SIG-M5 treated with dmso at 0.1 percent for 504 hours (cell line): ENCODE measurements at regions not wholly inside any gene's neighbourhood (a gene's known extent, or its start where the extent isn't known, plus 50 kb on each side); places are given as distances from the start of the nearest gene placed in this dataset.
"Not testable (repeated sequence)": the region's sequence is repeated elsewhere in the genome, so short reads cannot be mapped to it uniquely, and the experiment has no call there.

Experiments used
- DNase-seq: peaks from one replicate; lab custom pipeline; 2025; ENCODE audit not compliant: unreplicated experiment; lab: John Stamatoyannopoulos, UW

DNA sequence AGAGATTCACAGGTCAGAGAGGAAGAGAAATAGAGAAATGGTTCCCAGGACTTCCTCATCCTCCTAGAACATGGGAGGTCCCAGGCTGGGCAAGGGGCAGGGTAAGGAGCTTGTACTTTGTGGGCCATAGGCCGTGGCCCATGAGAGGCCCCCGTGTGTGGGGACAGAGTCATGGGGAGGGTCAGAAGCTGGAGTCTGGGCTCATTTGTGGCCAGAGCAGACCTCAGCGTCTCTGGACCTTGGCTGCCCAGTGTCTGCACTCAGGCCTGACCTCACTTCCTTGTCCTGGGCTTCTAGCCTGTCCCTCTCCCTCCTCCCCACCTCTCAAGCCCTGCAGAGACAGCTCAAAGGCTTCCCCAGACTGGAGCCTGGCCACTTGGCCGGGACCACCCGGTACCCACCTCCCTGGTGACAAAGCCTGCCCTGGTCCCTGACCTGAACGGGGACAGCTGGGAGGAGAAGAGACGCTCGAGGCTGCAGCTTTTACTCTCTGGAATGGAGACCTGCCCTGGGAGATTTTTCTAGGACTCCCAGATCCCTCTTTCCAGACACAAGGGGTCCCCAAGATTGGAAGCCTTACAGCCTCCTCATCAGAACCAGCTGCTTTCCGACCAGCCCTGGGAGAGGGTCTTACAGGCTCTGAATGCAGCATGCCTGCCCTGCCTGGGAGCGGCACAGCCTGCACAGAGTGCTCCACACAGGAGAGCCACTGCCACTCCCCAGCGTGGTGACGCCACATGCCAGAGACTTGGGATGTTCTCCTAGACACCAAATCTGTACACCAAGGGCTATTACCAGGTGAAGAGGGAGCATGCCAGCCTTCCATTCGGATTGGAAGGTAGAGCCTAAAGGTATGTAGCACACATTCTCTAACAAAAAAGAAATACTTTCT is 569.0 kb upstream of the B3GAT1 start:
- no peak for DNase-seq

DNA sequence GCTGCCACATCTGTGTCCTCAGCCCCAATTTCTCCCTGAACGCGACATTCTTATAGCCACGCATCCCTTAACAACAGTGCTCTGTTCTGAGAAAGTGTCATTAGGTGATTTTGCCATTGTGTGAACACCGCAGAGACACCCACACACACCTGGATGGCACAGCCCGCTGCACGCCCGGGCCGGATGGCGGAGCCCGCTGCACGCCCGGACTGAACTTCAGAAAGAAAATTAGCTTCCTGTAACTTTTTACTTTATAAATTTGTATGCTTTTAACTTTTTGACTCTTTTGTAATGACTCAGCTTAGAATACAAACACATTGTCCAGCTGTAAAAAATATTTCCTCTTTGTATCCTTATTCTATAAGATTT is 567.0 kb upstream of the B3GAT1 start:
- not testable (repeated sequence) for DNase-seq

DNA sequence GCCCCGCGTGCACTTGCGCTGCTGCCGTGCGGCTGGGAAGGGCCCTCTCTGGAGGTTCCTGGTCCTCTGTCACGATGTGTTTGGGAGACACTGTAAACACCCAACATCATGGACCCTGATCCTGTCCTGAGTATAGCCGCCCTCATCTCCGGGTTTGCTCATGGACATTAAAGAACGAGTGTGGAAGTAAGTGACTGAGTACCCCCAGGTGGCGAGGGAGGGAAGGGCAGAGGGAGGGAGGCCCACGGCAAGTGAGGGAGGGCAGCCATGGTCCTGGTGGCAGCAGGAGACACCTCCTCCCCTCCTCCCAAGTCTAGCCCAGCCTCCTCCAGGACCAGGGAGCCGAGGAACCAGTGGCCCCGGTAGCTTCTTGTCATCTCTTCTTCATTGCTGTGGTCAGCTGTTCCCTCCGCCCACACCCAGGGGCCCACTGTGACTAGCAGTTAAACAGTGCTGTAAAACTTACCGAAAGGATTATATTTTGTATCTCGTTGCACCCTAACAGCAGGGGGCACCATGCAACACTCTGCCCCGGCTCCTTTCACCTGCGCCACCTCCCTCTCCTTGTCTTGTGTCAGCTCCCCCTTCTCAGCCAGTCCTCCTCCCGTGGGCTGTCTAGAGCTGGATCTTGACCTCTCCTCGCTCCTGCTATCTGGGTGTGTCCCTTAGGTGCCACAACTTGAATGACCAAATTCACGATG is 566.5 kb upstream of the B3GAT1 start:
- DNase-seq = no peak

DNA sequence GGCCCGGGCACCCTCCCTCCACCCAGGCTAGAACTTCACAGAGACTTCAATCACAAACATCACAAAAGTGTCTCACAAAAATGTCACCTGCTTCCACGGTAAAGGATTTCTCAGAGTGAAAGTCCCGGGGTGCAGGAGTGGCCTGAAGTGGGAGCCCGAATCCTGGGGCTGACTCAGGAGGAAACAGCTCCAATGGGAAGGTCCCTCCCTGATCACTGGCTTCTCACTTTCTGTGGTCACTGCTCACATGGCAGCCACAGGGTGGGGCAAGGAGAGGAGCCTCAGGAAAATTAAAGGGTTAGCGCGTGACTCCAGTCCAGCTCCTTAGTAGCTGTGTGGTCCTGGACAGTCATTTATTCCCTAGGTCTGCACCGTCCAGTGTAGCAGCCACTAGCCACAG is 564.5 kb upstream of the B3GAT1 start:
- no peak for DNase-seq

DNA sequence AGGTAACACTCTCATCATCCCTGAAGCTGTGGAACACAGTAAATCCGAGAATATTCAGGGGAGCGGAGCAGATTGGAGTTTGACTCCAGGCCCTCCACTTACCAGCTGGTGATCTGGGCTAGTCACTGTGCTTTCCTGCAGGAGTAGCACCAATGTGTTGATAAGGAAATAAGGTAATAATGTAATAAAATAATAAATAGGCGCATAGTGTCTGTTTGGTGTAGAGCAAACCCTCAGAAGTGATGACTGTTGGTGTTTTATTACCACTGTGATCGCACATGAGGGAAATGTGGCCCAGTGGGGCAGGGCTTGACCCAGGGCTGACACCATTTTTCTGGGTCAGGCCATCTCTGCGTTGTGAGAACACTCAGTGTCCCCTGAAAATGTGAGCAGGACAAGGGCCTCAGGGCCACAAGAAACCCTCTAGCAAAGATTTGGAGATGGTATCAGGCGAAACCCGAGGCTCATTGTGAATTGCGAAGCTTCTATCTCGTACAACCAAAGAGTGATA is 563.9 kb upstream of the B3GAT1 start:
- no peak for DNase-seq

DNA sequence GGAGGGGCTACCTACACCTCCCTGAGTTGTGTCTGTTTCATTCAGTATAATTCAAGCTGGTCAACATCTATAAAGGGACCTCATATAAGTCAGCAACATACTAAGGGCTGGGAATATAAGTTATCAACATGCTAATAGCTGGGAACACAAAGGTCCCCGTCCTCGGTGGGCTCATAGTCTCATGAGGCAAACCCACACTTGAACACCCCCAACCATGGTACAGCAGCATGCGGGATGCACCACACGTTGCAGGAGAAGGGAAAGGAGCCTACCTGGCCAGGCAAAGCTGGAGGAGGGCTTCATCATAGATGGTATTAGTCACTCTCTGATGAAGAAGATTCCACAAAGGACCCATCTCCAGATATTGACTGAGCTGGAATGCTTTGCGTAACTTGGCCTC is 561.8 kb upstream of the B3GAT1 start:
- no peak for DNase-seq

DNA sequence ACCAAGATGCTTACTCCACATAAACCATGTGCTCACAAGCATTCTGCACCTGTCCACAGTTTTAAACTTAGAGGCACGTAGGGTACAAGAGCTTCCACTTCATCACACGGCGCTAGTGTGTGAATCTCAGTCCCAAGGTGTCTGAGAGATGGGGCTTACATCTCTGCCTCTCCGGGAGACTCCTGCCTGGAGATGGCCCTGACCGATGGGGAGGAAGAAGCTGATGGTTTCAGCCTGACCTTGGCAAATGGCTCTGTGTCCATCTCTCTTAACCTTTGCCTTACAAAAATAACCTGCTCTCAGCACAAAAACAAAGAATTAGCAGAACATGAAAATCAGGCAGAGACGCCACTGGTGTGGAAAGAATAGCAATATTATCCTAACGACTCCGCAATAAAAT is 559.3 kb upstream of the B3GAT1 start:
- no peak for DNase-seq

DNA sequence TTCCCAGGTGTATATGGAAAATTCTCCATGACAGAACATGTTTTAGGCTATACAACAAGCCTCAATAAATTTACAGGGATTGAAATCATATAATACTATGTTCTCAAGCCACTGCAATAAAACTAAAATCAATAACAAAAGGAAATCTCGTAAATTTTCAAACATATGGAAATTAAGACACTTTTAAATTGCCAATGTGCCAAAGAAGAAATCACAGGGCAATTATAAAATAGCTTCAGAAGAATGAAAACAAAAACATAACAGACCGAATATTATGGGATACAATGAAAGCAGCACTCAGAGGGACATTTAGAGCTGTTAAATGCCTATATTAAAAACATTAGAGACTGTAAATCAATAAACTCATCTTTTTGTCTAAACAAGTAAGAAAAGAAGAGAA is 555.7 kb upstream of the B3GAT1 start:
- no peak for DNase-seq

DNA sequence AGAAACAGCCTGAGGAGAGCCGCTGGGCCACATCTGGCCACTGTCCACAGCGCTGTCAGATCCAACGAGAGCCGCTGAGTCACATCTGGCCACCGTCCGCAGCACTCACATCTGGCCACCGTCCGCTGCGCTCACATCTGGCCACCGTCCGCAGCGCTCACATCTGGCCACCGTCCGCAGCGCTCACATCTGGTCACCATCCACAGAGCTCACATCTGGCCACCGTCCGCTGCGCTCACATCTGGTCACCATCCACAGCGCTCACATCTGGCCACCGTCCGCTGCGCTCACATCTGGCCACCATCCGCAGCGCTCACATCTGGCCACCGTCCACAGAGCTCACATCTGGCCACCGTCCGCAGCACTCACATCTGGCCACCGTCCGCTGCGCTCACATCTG is 549.3 kb upstream of the B3GAT1 start:
- not testable (repeated sequence) for DNase-seq

DNA sequence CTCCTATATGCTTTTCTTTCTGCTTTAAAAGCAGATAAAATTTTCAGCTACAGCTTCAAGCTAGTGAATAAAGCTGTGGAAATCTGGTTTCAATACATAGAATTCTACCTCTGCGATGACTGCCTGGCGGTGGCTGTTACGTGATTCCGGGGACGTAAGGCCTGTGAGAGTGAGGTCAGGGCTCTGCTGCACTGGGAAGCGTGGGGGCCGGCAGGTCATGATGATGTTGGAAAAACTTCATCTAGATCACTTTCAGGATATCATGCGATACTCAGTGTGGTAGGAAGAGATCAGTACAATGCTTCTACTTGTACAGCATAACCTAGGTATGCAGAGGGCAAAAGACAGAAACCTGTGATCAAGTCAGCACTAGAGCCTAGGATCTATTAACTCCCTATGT is 546.8 kb upstream of the B3GAT1 start:
- no peak for DNase-seq

DNA sequence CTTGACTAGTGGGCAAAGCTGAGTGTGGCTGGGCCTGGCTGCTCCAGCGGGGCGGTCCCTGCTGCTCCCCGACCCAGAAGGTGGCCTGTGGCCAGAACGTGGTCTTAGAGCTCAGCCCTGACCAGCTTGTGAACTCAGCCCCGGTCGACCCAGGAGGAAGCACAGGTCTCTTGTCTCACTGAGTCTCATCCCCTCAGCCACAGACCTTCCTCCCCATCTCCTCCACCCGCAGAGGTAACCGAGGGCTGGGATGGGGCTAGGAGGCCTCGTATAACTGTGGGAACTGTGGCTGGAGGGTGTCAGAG is 546.2 kb upstream of the B3GAT1 start:
- no peak for DNase-seq

DNA sequence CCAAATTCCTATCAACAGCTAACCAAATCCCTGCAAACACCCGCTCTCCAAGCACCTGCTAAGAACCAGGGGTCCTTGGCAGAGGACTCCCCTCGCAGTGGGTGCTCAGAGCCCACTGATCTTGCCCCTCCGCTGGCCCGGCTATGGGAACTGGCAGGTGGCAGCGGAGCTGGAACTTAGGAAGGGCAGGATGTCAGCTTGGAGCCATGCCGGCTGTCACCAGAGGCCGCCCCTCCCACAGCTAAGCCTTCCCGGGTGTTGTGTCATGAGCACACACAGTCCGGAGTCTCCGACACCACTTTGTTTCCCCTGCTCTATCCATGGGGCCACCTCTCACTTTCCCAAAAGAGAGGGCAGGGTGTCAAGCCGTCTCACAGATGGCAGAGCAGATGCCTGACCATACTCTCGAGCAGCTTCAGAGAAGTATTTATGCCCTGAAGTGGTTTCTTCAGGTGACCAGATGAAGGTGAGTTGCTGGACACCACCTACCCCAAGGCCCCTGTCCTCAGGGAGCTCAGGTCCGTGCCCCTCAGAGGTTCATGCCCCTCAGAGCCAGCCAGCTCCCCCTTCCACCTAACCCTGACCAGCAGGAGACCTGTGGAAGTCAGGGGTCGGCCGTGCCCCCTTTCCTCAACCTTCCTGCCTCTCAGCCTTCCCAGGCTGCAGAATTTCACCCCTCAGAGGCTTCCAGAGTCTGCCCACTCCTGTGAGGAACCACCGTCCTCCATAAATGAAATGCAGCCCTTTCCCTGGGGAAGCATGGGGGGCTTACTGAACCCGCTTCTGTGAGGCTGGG is 545.7 kb upstream of the B3GAT1 start:
- no peak for DNase-seq

DNA sequence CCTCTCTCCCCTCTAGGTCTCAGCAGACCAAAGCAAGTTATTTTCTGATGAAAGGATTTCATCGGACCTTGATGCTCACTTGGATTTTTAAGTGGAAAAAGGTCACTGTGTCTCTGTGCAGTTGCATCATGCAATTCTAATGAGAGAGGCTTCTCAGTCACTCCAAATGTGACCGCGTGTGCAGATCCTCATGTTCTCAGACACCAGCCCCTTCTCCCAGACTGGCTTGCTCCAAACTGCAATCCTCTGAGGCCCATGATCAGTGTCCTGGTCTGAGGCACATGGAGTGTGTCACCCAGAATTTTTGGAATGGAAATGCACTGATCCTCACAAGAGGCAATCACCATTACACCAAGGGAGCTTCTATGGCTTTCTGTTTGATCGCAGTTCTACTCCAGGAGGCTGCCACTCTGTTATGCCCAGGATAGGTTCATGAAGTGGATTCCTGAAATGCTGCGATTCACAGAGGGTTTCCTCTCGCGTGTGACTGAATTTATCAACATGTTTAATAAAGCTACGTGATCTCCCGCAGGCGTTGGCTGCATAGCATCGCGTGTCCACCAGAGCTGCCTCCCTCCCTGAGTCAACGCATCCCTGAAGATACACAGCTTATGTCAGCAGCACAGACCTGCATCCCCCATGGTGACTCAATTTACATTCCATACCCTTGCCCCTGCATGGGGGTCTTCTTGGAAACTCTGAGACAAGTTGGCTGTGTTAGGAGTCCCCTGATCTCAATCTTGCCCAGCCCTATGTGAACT is 544.6 kb upstream of the B3GAT1 start:
- no peak for DNase-seq

DNA sequence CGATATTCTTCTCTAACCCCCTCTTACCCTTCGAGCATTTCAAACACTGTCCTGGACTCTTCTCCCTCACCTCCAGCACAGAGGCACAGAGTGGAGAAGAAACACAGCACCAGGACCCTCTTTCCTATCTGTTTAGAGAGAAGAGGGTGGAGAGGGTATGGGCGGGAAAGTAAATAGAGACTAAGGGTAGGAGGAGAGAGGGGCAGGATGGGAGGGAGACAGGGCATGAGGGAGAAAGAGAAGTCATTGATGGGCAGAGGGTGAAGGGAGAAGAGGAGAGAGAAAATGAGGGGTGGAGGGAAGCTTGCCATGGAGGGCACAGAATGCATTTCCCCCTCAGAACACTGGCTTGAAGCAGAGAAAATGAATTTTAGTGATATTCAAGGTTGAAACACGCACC is 543.9 kb upstream of the B3GAT1 start:
- DNase-seq = not testable (repeated sequence)

DNA sequence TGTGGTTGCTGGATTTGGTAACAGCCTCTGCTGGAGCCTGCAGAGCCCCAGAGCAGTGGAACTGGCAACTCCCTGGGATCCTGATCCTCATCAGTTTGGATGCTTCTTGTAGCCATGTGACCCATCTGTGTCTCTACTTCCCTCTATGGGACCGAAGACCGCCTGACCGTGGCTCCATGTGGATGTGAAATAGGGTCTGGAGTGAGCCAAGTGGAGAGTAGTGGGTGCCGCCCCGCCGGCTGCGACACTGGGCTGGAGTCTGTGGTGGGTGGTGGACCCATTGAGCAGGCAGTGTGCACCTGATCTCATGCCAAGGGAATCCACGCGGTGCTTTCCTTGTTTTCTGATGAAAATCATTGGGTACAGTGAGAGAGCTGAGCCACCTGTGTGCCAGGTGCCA is 543.2 kb upstream of the B3GAT1 start:
- DNase-seq = no peak

DNA sequence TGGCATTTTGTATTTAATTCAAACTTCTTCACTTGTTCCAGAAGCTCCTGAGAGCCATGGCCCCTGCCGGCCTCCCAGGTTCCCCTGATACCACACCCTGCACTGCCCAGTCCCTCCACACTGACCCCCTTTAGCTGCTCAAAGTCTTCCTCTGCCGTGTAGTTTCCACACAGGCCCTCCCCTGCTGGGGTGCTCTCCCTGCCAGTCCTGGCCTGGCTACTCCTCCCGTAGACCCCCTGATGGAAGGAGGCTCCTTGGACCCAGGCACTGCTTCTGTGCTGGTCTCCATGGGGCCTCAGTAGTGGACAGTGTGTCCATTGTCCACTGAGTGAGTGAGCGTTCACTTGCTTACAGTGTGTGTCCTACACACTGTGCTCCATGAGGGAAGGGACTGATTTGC is 542.4 kb upstream of the B3GAT1 start:
- not testable (repeated sequence) for DNase-seq

DNA sequence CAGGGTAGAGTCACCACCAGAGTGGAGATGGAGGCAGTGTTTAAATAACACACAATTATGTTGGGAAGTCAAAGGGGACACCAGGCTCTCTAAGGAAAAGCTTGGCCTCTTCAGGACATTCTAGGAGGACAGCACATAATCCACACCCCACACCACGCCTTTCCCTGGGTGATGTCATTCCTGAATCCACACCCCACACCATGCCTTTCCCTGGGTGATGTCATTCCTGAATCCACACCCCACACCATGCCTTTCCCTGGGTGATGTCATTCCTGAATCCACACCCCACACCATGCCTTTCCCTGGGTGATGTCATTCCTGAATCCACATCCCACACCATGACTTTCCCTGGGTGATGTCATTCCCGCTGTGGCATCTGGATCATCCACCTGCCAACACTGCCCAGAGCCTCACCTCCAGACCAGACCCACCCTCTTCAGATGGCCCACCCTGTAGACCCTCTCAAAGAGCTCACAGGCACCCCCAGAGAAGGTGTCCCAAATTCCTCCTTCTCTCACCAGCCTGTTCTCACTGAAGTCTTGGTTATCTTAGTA is 541.5 kb upstream of the B3GAT1 start:
- DNase-seq = not testable (repeated sequence)

DNA sequence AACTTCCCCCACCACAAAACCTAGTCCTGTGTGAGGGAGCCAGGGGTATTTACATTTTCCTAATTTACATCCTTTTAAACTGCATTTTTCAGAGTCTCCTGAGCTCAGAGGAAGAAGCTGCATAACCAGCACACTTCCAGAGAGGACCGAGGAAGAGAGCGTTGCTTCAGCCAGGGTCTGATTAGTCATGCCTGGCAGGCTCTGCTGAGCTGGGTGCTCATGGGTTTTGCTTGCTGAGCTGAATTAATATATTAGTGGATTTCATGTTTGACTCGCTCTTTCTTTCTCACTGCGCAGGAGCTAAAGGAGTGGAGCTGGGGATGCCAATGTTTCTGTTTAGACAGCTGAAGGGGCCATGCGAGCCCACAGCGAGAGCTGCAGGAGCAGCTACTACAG is 539.3 kb upstream of the B3GAT1 start:
- no peak for DNase-seq

DNA sequence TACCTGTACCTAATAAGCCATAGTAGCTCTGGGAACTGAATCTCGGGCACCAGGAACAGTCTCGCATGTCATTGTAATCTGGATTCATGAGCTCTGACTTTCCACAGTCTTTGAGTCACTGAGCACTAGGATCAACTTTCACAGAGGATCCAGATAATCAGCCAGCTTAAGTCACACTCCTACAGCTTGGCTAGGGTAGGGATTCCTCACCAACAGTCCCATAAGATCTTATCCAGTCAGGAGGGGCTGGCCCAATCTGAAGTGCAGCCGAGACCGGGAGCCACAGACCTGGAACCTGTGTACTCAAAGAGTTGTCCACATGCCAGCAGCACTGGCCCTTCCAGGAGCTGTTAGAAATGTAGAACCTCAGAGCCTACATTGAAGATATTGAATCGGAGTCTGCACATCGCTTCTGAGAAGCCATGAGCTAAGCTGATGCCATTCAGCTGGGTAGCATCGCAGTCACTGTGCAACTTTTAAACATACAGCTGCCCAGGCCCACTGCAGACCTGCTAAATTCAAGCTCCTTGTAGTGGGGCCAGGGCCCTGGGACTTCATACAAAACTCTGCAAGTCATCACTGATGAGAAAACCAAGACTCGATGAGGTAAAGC is 538.8 kb upstream of the B3GAT1 start:
- no peak for DNase-seq
